H9 (cell line): ENCODE measurements at regions not wholly inside any gene's neighbourhood (a gene's known extent, or its start where the extent isn't known, plus 50 kb on each side); places are given as distances from the start of the nearest gene placed in this dataset.

Experiments used
- DNase-seq: peaks from one replicate; pipeline ENCODE4 v3.0.0-alpha.2; 2017
- H2AFZ ChIP-seq: one replicate; pipeline ENCODE4 v1.6.1; 2013; ENCODE audit warnings: mild to moderate bottlenecking, low read length, control low read depth, moderate library complexity
- H2AK5ac ChIP-seq: 2 replicates; pipeline ENCODE4 v1.6.1; 2013; ENCODE audit warnings: low read length, control low read depth, mixed read lengths; ENCODE audit not compliant: insufficient read length
- H2BK120ac ChIP-seq: one replicate; pipeline ENCODE4 v1.6.1; 2013; ENCODE audit warnings: low read depth, mild to moderate bottlenecking, low read length, control low read depth, inconsistent platforms; ENCODE audit not compliant: poor library complexity, severe bottlenecking
- H2BK12ac ChIP-seq: 2 replicates; pipeline ENCODE4 v1.6.1; 2013; ENCODE audit warnings: low read length, control low read depth, mixed read lengths, low read depth; ENCODE audit not compliant: insufficient read length
- H2BK15ac ChIP-seq: 2 replicates; pipeline ENCODE4 v1.6.1; 2013; ENCODE audit warnings: low read depth, low read length, control low read depth
- H2BK20ac ChIP-seq: one replicate; pipeline ENCODE4 v1.6.1; 2013; ENCODE audit warnings: low read depth, mild to moderate bottlenecking, low read length, control low read depth, inconsistent platforms; ENCODE audit not compliant: poor library complexity, severe bottlenecking
- H2BK5ac ChIP-seq: 2 replicates; pipeline ENCODE4 v1.6.1; 2013; ENCODE audit warnings: low read length, control low read depth, mixed read lengths; ENCODE audit not compliant: insufficient read length
- H3K14ac ChIP-seq: 2 replicates; pipeline ENCODE4 v1.6.1; 2013; ENCODE audit warnings: low read length, control low read depth; ENCODE audit not compliant: insufficient read depth
- H3K18ac ChIP-seq: 2 replicates; pipeline ENCODE4 v1.6.1; 2013; ENCODE audit warnings: low read depth, mild to moderate bottlenecking, mixed read lengths, low read length, control low read depth; ENCODE audit not compliant: insufficient read length
- H3K23ac ChIP-seq: 2 replicates; pipeline ENCODE4 v1.6.1; 2013; ENCODE audit warnings: low read length, control low read depth, mixed read lengths, low read depth; ENCODE audit not compliant: insufficient read length
- H3K23me2 ChIP-seq: 2 replicates; pipeline ENCODE4 v1.6.1; 2013; ENCODE audit warnings: low read depth, mild to moderate bottlenecking, mixed read lengths, low read length, control low read depth; ENCODE audit not compliant: insufficient read length, poor library complexity, severe bottlenecking
- H3K27ac ChIP-seq: 2 replicates; pipeline ENCODE4 v1.5.1; 2013; ENCODE audit warnings: low read length, control low read depth, mixed read lengths, low read depth; ENCODE audit not compliant: insufficient read length
- H3K27me3 ChIP-seq: 2 replicates; pipeline ENCODE4 v1.6.1; 2013; ENCODE audit warnings: low read length, control low read depth, inconsistent platforms; ENCODE audit not compliant: insufficient read depth
- H3K4ac ChIP-seq: 2 replicates; pipeline ENCODE4 v1.6.1; 2013; ENCODE audit warnings: low read depth, mild to moderate bottlenecking, control low read depth, inconsistent platforms, low read length, moderate library complexity
- H3K4me1 ChIP-seq: 2 replicates; pipeline ENCODE4 v1.6.1; 2013; ENCODE audit warnings: low read length, control low read depth, inconsistent platforms; ENCODE audit not compliant: insufficient read depth
- H3K4me2 ChIP-seq: 2 replicates; pipeline ENCODE4 v1.6.1; 2013; ENCODE audit warnings: low read length, control low read depth, mixed read lengths; ENCODE audit not compliant: insufficient read length, insufficient read depth
- H3K56ac ChIP-seq: 2 replicates; pipeline ENCODE4 v1.6.1; 2013; ENCODE audit warnings: low read depth, mild to moderate bottlenecking, mixed read lengths, low read length, control low read depth; ENCODE audit not compliant: insufficient read length
- H3K79me1 ChIP-seq: 2 replicates; pipeline ENCODE4 v1.6.1; 2013; ENCODE audit warnings: low read depth, mild to moderate bottlenecking, moderate library complexity, low read length, control low read depth, inconsistent platforms; ENCODE audit not compliant: insufficient read depth, poor library complexity, severe bottlenecking
- H3K79me2 ChIP-seq: 2 replicates; pipeline ENCODE4 v1.6.1; 2013; ENCODE audit warnings: low read length, control low read depth, inconsistent platforms; ENCODE audit not compliant: insufficient read depth
- H3K9ac ChIP-seq: 2 replicates; pipeline ENCODE4 v1.6.1; 2013; ENCODE audit warnings: low read length, control low read depth, mixed read lengths; ENCODE audit not compliant: insufficient read length; ENCODE audit errors: extremely low read depth
- H3K9me3 ChIP-seq: one replicate; pipeline ENCODE4 v1.6.1; 2013; ENCODE audit warnings: low read depth, low read length, inconsistent platforms; ENCODE audit not compliant: control insufficient read depth
- H3T11ph ChIP-seq: one replicate; pipeline ENCODE4 v1.6.1; 2013; ENCODE audit warnings: mild to moderate bottlenecking, low read length, control low read depth, inconsistent platforms
- H4K20me1 ChIP-seq: one replicate; pipeline ENCODE4 v1.6.1; 2013; ENCODE audit not compliant: control insufficient read depth, insufficient read length, insufficient read depth
- H4K5ac ChIP-seq: 2 replicates; pipeline ENCODE4 v1.6.1; 2013; ENCODE audit warnings: low read depth, mild to moderate bottlenecking, mixed read lengths, low read length, control low read depth; ENCODE audit not compliant: insufficient read length
- H4K8ac ChIP-seq: replicated peaks from 2 replicates; pipeline ENCODE4 v1.6.1; 2013; ENCODE audit warnings: low read length, control low read depth, mixed read lengths, low read depth; ENCODE audit not compliant: insufficient read length
- H4K91ac ChIP-seq: 2 replicates; pipeline ENCODE4 v1.6.1; 2013; ENCODE audit warnings: low read depth, mild to moderate bottlenecking, moderate library complexity, mixed read lengths, low read length, control low read depth; ENCODE audit not compliant: insufficient read length
- H3K27ac Mint-ChIP-seq, 3 experiments: 2 replicates in 2 of 3; 3 replicates in 1 of 3; pipeline ENCODE4 v1.8.0; 2020 to 2021; ENCODE audit warnings: mixed read lengths in 3 of 3, mild to moderate bottlenecking in 1 of 3, moderate library complexity in 1 of 3
- H3K27me3 Mint-ChIP-seq: 2 replicates; pipeline ENCODE4 v1.8.0; 2021; ENCODE audit warnings: low read depth, mild to moderate bottlenecking, moderate library complexity, mixed read lengths
- H3K36me3 Mint-ChIP-seq, 3 experiments: 2 replicates in 2 of 3; 3 replicates in 1 of 3; pipeline ENCODE4 v1.8.0; 2020 to 2021; ENCODE audit warnings: low read depth in 3 of 3, mixed read lengths in 3 of 3; ENCODE audit not compliant: insufficient read depth in 1 of 3
- H3K4me1 Mint-ChIP-seq, 2 experiments: 2 replicates each; pipeline ENCODE4 v1.8.0; 2020; ENCODE audit warnings: mixed read lengths in 2 of 2
- H3K4me3 Mint-ChIP-seq, 2 experiments: 2 replicates in 1 of 2; 3 replicates in 1 of 2; pipeline ENCODE4 v1.8.0; 2020 to 2021; ENCODE audit warnings: mild to moderate bottlenecking in 2 of 2, mixed read lengths in 2 of 2, moderate library complexity in 1 of 2
- H3K9me3 Mint-ChIP-seq, 2 experiments: 2 replicates in 1 of 2; 3 replicates in 1 of 2; pipeline ENCODE4 v1.8.0; 2020; ENCODE audit warnings: mild to moderate bottlenecking in 2 of 2, mixed read lengths in 2 of 2, moderate library complexity in 1 of 2
- CTCF ChIP-seq: fragments of 200-600 bp; sonication (generic); conservative IDR thresholded peaks from 3 replicates; pipeline ENCODE4 v1.8.0; 2021; ENCODE audit warnings: antibody characterized with exemption, mild to moderate bottlenecking
- WGBS: extraction: QIAGEN DNeasy Blood & Tissue Kit; methylation state at CpG from one replicate; pipeline ENCODE4 v1.1.7; 2013; ENCODE audit warnings: missing lambda C conversion rate, low lambda C conversion rate, mixed read lengths; ENCODE audit not compliant: insufficient read length; ENCODE audit errors: extremely low coverage; 5-methylcytosine and 5-hydroxymethylcytosine counted together

GRCh38 chr2:66201242-66201641 lies 233.7 kb upstream of the MEIS1 start:
- 0 out of 2 replicates have a peak, but pooled peaks cover 2% of the 10 kb centered on the region for H3K27me3 Mint-ChIP-seq
- Histone ChIP-seq H3K79me2 (no peaks in the 10 kb centered on the region), H4K8ac (no peak overlapping the region), H3K9me3 (peaks cover 15% of the 10 kb centered on the region), H3K23me2 (no peaks in the 10 kb centered on the region), H2AFZ (no peak overlapping the region), H2BK15ac (no peak overlapping the region), H2BK12ac (no peak overlapping the region), H3K27me3 (no peaks in the 10 kb centered on the region), H3K23ac (no peak overlapping the region), H2BK20ac (no peak overlapping the region), H3K4me2 (no peak overlapping the region), H4K5ac (no peak overlapping the region), H3K4ac (no peak overlapping the region), H3K9ac (no peak overlapping the region), H2BK120ac (no peak overlapping the region), H3T11ph (no peak overlapping the region), H3K27ac (no peak overlapping the region), H3K14ac (no peak overlapping the region; the same call in 1 of the 2 replicates), H2BK5ac (no peak overlapping the region), H4K20me1 (no peaks in the 10 kb centered on the region), H3K18ac (no peak overlapping the region), H2AK5ac (no peak overlapping the region), H3K79me1 (no peaks in the 10 kb centered on the region), H4K91ac (no peak overlapping the region), H3K56ac (no peak overlapping the region), H3K4me1 (no peaks in the 10 kb centered on the region)
- peaks cover 5 to 20% (median 16%) of the 10 kb centered on the region in 3 experiments for H3K36me3 Mint-ChIP-seq
- peaks cover 2 to 3% of the 10 kb centered on the region in 2 experiments; a peak in 2 of 4 replicates for H3K4me1 Mint-ChIP-seq
- H3K9me3 Mint-ChIP-seq = peaks cover 12 to 17% of the 10 kb centered on the region in 2 experiments
- H3K4me3 Mint-ChIP-seq = no peak overlapping the region
- no peak for TF ChIP-seq CTCF
- no peak for DNase-seq
- no peak overlapping the region for H3K27ac Mint-ChIP-seq
- no CpG with 5 or more reads among the region's 2 CpGs for WGBS
